ENCODE measurements at regions not wholly inside any gene's neighbourhood (a gene's known extent, or its start where the extent isn't known, plus 50 kb on each side); places are given as distances from the start of the nearest gene placed in this dataset.

DNA sequence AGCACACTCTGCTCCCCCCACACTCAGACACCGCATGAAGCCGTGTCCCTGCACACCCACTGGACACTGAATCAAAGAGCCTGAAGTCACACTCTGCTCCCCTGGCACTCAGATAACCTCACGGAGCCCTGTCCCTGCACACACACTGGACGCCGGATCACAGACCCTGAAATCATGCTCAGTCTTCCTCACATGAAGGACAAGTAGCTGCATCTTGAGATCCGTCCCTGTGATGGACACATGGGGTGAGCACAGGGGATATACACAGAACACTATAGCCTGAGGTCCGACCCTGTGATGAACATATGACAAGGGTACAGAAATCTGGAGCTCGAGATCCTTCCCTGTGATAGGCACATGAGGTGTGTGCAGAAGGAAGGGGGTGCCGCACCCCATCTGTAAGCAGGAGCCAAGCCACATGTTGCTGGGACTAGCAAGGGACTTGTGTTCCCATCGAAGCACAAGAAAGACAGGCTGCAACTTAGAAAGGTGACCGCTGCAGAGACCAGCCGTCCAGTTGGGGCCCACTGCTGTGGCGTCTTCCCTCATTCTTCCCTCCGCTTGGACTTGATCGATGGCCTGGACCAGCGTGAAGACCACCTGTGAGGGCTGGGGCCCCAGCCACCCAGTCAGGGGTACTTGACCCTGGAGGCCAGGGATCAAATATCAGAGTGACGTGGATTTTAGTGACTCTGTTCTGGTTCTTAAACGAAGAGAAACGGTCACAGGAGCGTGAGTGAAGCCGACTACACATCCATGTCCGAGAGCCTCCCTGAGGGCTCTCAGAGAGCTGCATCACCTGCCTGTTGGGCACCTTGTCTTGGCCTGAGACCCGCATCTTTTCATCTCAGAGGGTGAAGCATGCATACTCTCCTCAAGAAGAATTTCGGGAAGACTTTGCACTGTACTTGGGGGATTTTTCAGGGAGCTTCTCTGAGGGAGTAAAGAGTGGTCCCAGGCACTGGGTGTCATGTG lies 391.7 kb upstream of the SALL3 start:
- TF ChIP-seq YY1 (IDR thresholded peaks at IDR 0.05; ENCODE audit: insufficient read depth, insufficient read length) = no peak
- TF ChIP-seq ZNF274 (IDR thresholded peaks at IDR 0.05; ENCODE audit: low read depth, low read length) = no peak
- no peak for TF ChIP-seq SUZ12 (IDR thresholded peaks at IDR 0.05; ENCODE audit: extremely low read depth, insufficient read depth, insufficient read length)
